B cell (primary cell): ENCODE measurements at regions not wholly inside any gene's neighbourhood (a gene's known extent, or its start where the extent isn't known, plus 50 kb on each side); places are given as distances from the start of the nearest gene placed in this dataset.

ENCODE experiments used
- ATAC-seq: fragments of 200-7000 bp; cut with Tn5 transposase; one replicate; pipeline ENCODE4 v1.10.0; 2021; ENCODE audit warnings: low read depth, mild to moderate bottlenecking, moderate number of reproducible peaks, moderate library complexity
- CTCF ChIA-PET: fragments of 350-600 bp; sonication (Branson Sonifier 250); formaldehyde crosslinking; loops from one replicate; lab custom pipeline; 2021; ENCODE audit warnings: antibody characterized with exemption, inconsistent platforms; lab: Charles Lee
- POLR2A ChIA-PET: fragments of 350-600 bp; sonication (Branson Sonifier 250); formaldehyde crosslinking; loops from one replicate; lab custom pipeline; 2021; ENCODE audit warnings: antibody characterized with exemption; lab: Charles Lee
- DNase-seq: peaks from one replicate; pipeline ENCODE4 v3.0.0; 2013
- H2AFZ ChIP-seq: 2 replicates; pipeline ENCODE4 v1.6.1; 2012; ENCODE audit warnings: mild to moderate bottlenecking, low read depth, low read length; ENCODE audit not compliant: insufficient read depth, poor library complexity, severe bottlenecking
- H3K27ac ChIP-seq, 2 donors: 1 replicate in 1 of 2; 2 replicates in 1 of 2; pipeline ENCODE4 v1.5.1; 2012 to 2013; ENCODE audit warnings: low read length in 2 of 2, mild to moderate bottlenecking in 2 of 2, moderate library complexity in 1 of 2
- H3K27me3 ChIP-seq, 4 experiments: fragments of 200-600 bp in 1 of 4; sonication (generic) in 1 of 4; replicated peaks in 1 of 4; 1 replicate in 2 of 4; 2 replicates in 2 of 4; pipeline versions ENCODE4 v1.6.1 to v1.7.0; 2013 to 2016; ENCODE audit warnings: low read length in 3 of 4, mild to moderate bottlenecking in 2 of 4, mixed read lengths in 1 of 4, moderate library complexity in 1 of 4; ENCODE audit not compliant: insufficient read depth in 4 of 4, control insufficient read depth in 3 of 4; ENCODE audit errors: control extremely low read depth in 1 of 4
- H3K36me3 ChIP-seq, 2 experiments: replicated peaks in 1 of 2; 1 replicate in 1 of 2; 2 replicates in 1 of 2; pipeline versions ENCODE4 v1.6.1 to v1.7.1; 2013; ENCODE audit warnings: low read length in 1 of 2; ENCODE audit not compliant: insufficient read depth in 2 of 2, control insufficient read depth in 1 of 2; ENCODE audit errors: control extremely low read depth in 1 of 2, extremely low read depth in 1 of 2
- H3K4me1 ChIP-seq, 2 donors: fragments of 200-600 bp in 1 of 2; sonication (generic) in 1 of 2; 1 replicate in 1 of 2; 2 replicates in 1 of 2; pipeline versions ENCODE4 v1.5.1 to v1.6.1; 2013 to 2017; ENCODE audit warnings: low read length in 2 of 2; ENCODE audit not compliant: control insufficient read depth in 2 of 2, insufficient read depth in 2 of 2
- H3K4me2 ChIP-seq: replicated peaks from 2 replicates; pipeline ENCODE3; 2012; ENCODE audit warnings: mild to moderate bottlenecking, low read depth, low read length; ENCODE audit not compliant: poor library complexity, severe bottlenecking
- H3K4me3 ChIP-seq, 5 experiments: fragments of 200-600 bp in 1 of 5; sonication (generic) in 1 of 5; 1 replicate in 3 of 5; 2 replicates in 2 of 5; pipeline versions ENCODE4 v1.5.1 to v1.7.0; 2011 to 2016; ENCODE audit warnings: low read length in 4 of 5, mild to moderate bottlenecking in 4 of 5, low read depth in 2 of 5, control low read depth in 1 of 5, moderate library complexity in 1 of 5; ENCODE audit not compliant: insufficient read depth in 1 of 5; ENCODE audit errors: control extremely low read depth in 1 of 5, extremely low read depth in 1 of 5
- H3K79me2 ChIP-seq: fragments of 200-600 bp; sonication (generic); one replicate; pipeline ENCODE4 v1.6.0; 2016; ENCODE audit warnings: low read length; ENCODE audit not compliant: control insufficient read depth, insufficient read depth
- H3K9ac ChIP-seq: fragments of 200-600 bp; sonication (generic); 2 replicates; pipeline ENCODE4 v1.6.1; 2017; ENCODE audit warnings: mild to moderate bottlenecking, low read length, moderate library complexity
- H3K9me3 ChIP-seq, 3 donors: one replicate each; pipeline versions ENCODE4 v1.6.1 to v1.7.1; 2013; ENCODE audit warnings: low read length in 2 of 3; ENCODE audit not compliant: control insufficient read depth in 2 of 3, insufficient read depth in 1 of 3; ENCODE audit errors: control extremely low read depth in 1 of 3
- H4K20me1 ChIP-seq: 2 replicates; pipeline ENCODE4 v1.6.0; 2012; ENCODE audit warnings: mild to moderate bottlenecking, low read length; ENCODE audit not compliant: insufficient read depth, control insufficient read depth, poor library complexity, severe bottlenecking
- H3K27ac Mint-ChIP-seq: one replicate; pipeline ENCODE4 v1.8.0; 2021; ENCODE audit warnings: mixed read lengths
- H3K27me3 Mint-ChIP-seq: one replicate; pipeline ENCODE4 v1.8.0; 2021; ENCODE audit warnings: mixed read lengths
- H3K4me1 Mint-ChIP-seq: one replicate; pipeline ENCODE4 v1.8.0; 2021; ENCODE audit warnings: mixed read lengths
- H3K4me3 Mint-ChIP-seq: one replicate; pipeline ENCODE4 v1.8.0; 2021; ENCODE audit warnings: mixed read lengths
- H3K9me3 Mint-ChIP-seq: one replicate; pipeline ENCODE4 v1.8.0; 2022; ENCODE audit warnings: mixed read lengths; ENCODE audit not compliant: insufficient read depth
- CTCF ChIP-seq: fragments of 200-600 bp; IDR thresholded peaks from one replicate; pipeline ENCODE4 v1.8.0; 2022; ENCODE audit warnings: antibody characterized with exemption, mild to moderate bottlenecking
- EZH2 ChIP-seq: IDR thresholded peaks from 2 replicates; pipeline ENCODE4 v1.6.1; 2012; ENCODE audit warnings: borderline replicate concordance, low read depth, mild to moderate bottlenecking, moderate library complexity, low read length; ENCODE audit not compliant: insufficient read depth, poor library complexity, severe bottlenecking
- WGBS: methylation state at CpG from one replicate; pipeline ENCODE4 v1.1.5; 2013; ENCODE audit warnings: missing lambda C conversion rate; ENCODE audit not compliant: insufficient coverage; 5-methylcytosine and 5-hydroxymethylcytosine counted together
- intact Hi-C: fragments of 100-400 bp; cut with micrococcal nuclease; formaldehyde crosslinking; loops from one replicate; pipeline ENCODE4 v1.10.0; 2022

GRCh38 chr15:39030291-39031070, 465.9 kb upstream of the RASGRP1 start:
- Histone ChIP-seq H3K4me3 (no peak overlapping the region), H3K79me2 (no peaks in the 10 kb centered on the region), H3K27ac (no peak overlapping the region), H3K4me1 (no peaks in the 10 kb centered on the region), H3K9ac (no peak overlapping the region), H4K20me1 (no peaks in the 10 kb centered on the region), H3K36me3 (no peaks in the 10 kb centered on the region), H3K27me3 (no peaks in the 10 kb centered on the region), H3K9me3 (no peaks in the 10 kb centered on the region), H3K4me2 (no peak overlapping the region), H2AFZ (no peak overlapping the region)
- ChIA-PET POLR2A (no interaction called here), CTCF (no interaction called here)
- no peak for ATAC-seq
- Mint-ChIP-seq H3K27ac (no peak overlapping the region), H3K9me3 (no peaks in the 10 kb centered on the region), H3K4me3 (no peak overlapping the region), H3K4me1 (no peaks in the 10 kb centered on the region), H3K27me3 (no peaks in the 10 kb centered on the region)
- TF ChIP-seq CTCF: no peak
- TF ChIP-seq EZH2: no peak
- DNase-seq: no peak
- intact Hi-C loops: no loop called here
- 83% methylated on average over 4 of the region's 6 CpGs for WGBS

- H3K4me1 ChIP-seq: no peaks in the 10 kb centered on the region
- ChIA-PET POLR2A (no interaction called here), CTCF (no interaction called here)
- H3K9me3 Mint-ChIP-seq: no peaks in the 10 kb centered on the region
- H3K4me3 ChIP-seq: no peak overlapping the region
- H3K4me1 Mint-ChIP-seq: no peaks in the 10 kb centered on the region
- no CpG with 5 or more reads among the region's 4 CpGs for WGBS
- DNase-seq (no peak), ATAC-seq (no peak)
- no peaks in the 10 kb centered on the region for H3K36me3 ChIP-seq
- no peaks in the 10 kb centered on the region for H3K79me2 ChIP-seq
- no peaks in the 10 kb centered on the region for H3K9me3 ChIP-seq
- TF ChIP-seq EZH2: no peak
- no peak for TF ChIP-seq CTCF
- H3K27ac Mint-ChIP-seq: no peak overlapping the region
- H3K27me3 Mint-ChIP-seq: no peaks in the 10 kb centered on the region
- no peaks in the 10 kb centered on the region for H4K20me1 ChIP-seq
- H3K9ac ChIP-seq: no peak overlapping the region
- H3K27me3 ChIP-seq: no peaks in the 10 kb centered on the region
- intact Hi-C loops: no loop called here
- no peak overlapping the region for H3K4me2 ChIP-seq
- H3K27ac ChIP-seq: no peak overlapping the region
- H2AFZ ChIP-seq: no peak overlapping the region
- H3K4me3 Mint-ChIP-seq: no peak overlapping the region
These were observed 467.0 kb upstream of the RASGRP1 start for GRCh38 chr15:39031596-39031995.
